Fibroblast of lung (primary cell): ENCODE measurements at regions not wholly inside any gene's neighbourhood (a gene's known extent, or its start where the extent isn't known, plus 50 kb on each side); places are given as distances from the start of the nearest gene placed in this dataset.

Experiments
- DNase-seq, 2 donors: peaks; one replicate each; pipeline versions ENCODE4 v3.0.0 to v3.0.0-alpha.2; 2010; ENCODE audit warnings: low read depth in 2 of 2
- H2AFZ ChIP-seq: 2 replicates; pipeline ENCODE4 v1.5.1; 2012; ENCODE audit warnings: low read length, control low read depth, inconsistent platforms
- H3K27ac ChIP-seq: 2 replicates; pipeline ENCODE4 v1.5.1; 2011; ENCODE audit warnings: low read length, control low read depth; ENCODE audit not compliant: insufficient read depth
- H3K27me3 ChIP-seq: 2 replicates; pipeline ENCODE4 v1.5.1; 2011; ENCODE audit warnings: mild to moderate bottlenecking, low read length; ENCODE audit not compliant: control insufficient read depth, insufficient read depth
- H3K36me3 ChIP-seq: 2 replicates; pipeline ENCODE4 v1.5.1; 2011; ENCODE audit warnings: low read length; ENCODE audit not compliant: control insufficient read depth, insufficient read depth
- H3K4me1 ChIP-seq: 2 replicates; pipeline ENCODE4 v1.5.1; 2011; ENCODE audit warnings: low read length; ENCODE audit not compliant: control insufficient read depth, insufficient read depth; ENCODE audit errors: extremely low read depth
- H3K4me2 ChIP-seq: 2 replicates; pipeline ENCODE4 v1.5.1; 2011; ENCODE audit warnings: low read length, control low read depth; ENCODE audit not compliant: insufficient read depth; ENCODE audit errors: extremely low read depth
- H3K4me3 ChIP-seq, 4 experiments: fragments of 200-600 bp in 1 of 4; sonication (generic) in 1 of 4; replicated peaks in 1 of 4; 2 replicates each; pipeline ENCODE4 v1.5.1; 2011 to 2016; ENCODE audit warnings: low read length in 4 of 4, low read depth in 3 of 4, mild to moderate bottlenecking in 3 of 4, control low read depth in 2 of 4, inconsistent platforms in 1 of 4, mixed read lengths in 1 of 4; ENCODE audit not compliant: insufficient read depth in 1 of 4; ENCODE audit errors: control extremely low read depth in 1 of 4
- H3K79me2 ChIP-seq: 2 replicates; pipeline ENCODE4 v1.5.1; 2012; ENCODE audit warnings: mild to moderate bottlenecking, low read length, inconsistent platforms; ENCODE audit not compliant: control insufficient read depth, insufficient read depth
- H3K9ac ChIP-seq: 2 replicates; pipeline ENCODE4 v1.5.1; 2011; ENCODE audit warnings: mild to moderate bottlenecking, low read length, control low read depth; ENCODE audit not compliant: insufficient read depth
- H3K9me3 ChIP-seq: 2 replicates; pipeline ENCODE4 v1.5.1; 2012; ENCODE audit warnings: low read depth, low read length; ENCODE audit not compliant: control insufficient read depth, insufficient read depth
- H4K20me1 ChIP-seq: 2 replicates; pipeline ENCODE4 v1.5.1; 2011; ENCODE audit warnings: low read length; ENCODE audit not compliant: control insufficient read depth, insufficient read depth; ENCODE audit errors: extremely low read depth
- CTCF ChIP-seq, 2 donors: IDR thresholded peaks in 1 of 2; conservative IDR thresholded peaks in 1 of 2; 1 replicate in 1 of 2; 2 replicates in 1 of 2; pipeline ENCODE4 v1.5.1; 2011 to 2012; ENCODE audit warnings: low read length in 2 of 2, control low read depth in 1 of 2, inconsistent platforms in 1 of 2, low read depth in 1 of 2, mild to moderate bottlenecking in 1 of 2
- EZH2 ChIP-seq: IDR thresholded peaks from 2 replicates; pipeline ENCODE4 v1.5.1; 2012; ENCODE audit warnings: low read length, control low read depth, mild to moderate bottlenecking; ENCODE audit errors: missing control alignments

DNA sequence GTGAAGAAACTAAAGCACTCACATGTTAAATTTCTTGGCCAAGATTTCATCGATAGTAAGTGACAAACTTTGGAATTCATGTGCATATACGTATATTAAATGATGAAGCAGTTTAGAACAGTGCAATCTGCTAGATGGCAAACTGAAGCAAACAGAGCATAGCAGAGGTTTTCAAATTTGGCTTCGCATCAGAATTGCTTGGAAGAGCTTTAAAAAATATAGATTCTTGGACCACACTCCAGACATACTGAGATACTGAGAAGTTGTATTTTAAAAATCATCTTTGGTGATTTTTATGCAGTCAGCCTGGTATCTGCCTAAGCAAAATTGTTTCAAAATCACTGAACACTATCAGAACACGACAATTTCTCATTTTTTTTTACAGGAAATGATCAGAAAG is 709.2 kb downstream of the PLA2G4A start:
- Histone ChIP-seq H3K9ac (no peak overlapping the region), H2AFZ (no peak overlapping the region), H3K27me3 (no peaks in the 10 kb centered on the region), H3K4me3 (no peak overlapping the region), H3K4me2 (no peak overlapping the region), H4K20me1 (no peaks in the 10 kb centered on the region), H3K9me3 (no peaks in the 10 kb centered on the region), H3K27ac (no peak overlapping the region), H3K36me3 (no peaks in the 10 kb centered on the region), H3K4me1 (no peaks in the 10 kb centered on the region), H3K79me2 (no peaks in the 10 kb centered on the region)
- DNase-seq: no peak
- no peak for TF ChIP-seq EZH2
- no peak for TF ChIP-seq CTCF (conservative IDR thresholded peaks at IDR 0.05 in 1 of 2, IDR thresholded peaks at IDR 0.05 in 1 of 2; ENCODE audit: low read depth in 1 of 2, low read length in 2 of 2)

DNA sequence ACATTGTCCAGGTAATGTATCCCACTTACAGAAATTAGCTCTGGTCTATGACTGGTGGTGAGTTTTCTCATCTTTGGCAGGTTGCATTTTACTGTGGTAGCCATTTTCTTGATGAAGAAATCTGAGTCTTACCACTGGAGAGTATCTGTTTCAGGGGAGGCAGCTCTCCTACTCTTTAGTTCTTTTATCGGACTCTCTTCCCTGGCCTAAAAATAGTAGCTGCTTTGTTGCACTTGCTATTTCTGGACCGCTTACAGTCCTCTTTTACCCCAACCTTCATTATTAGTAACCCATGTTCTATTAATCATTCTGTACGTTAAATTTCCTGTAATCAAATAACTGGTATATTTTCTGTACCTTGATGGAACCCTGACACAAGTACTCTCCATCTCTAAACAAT is 720.8 kb downstream of the PLA2G4A start:
- Histone ChIP-seq H3K36me3 (no peaks in the 10 kb centered on the region), H3K4me1 (no peaks in the 10 kb centered on the region), H3K27ac (no peak overlapping the region), H3K9me3 (no peaks in the 10 kb centered on the region), H2AFZ (no peak overlapping the region), H3K27me3 (no peaks in the 10 kb centered on the region), H4K20me1 (no peaks in the 10 kb centered on the region), H3K4me3 (no peak overlapping the region), H3K9ac (no peak overlapping the region), H3K79me2 (no peaks in the 10 kb centered on the region), H3K4me2 (no peak overlapping the region)
- no peak for DNase-seq
- no peak for TF ChIP-seq CTCF (conservative IDR thresholded peaks at IDR 0.05 in 1 of 2, IDR thresholded peaks at IDR 0.05 in 1 of 2; ENCODE audit: low read depth in 1 of 2, low read length in 2 of 2)
- no peak for TF ChIP-seq EZH2

DNA sequence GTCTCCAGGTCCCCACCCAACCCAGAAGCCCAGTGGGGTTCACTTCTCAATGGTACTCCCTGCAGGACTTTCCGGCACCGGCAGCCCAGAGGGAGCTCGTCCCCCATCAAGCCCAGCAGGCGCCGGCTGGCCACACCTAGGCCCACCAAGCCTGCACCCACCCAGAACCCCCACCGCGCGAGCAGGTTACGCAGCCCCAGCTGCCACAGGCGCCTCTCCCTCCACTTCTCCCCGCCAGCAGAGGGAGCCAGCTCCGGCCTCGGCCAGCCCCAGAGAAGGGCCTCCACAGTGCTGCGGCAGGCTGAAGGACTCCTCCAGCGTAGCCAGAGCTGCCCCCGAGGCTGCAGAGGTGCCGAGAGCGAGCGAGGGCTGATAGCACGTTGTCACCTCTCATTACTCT is 722.3 kb downstream of the PLA2G4A start:
- Histone ChIP-seq H3K27ac (no peak overlapping the region), H3K27me3 (no peaks in the 10 kb centered on the region), H3K36me3 (no peaks in the 10 kb centered on the region), H3K9me3 (no peaks in the 10 kb centered on the region), H3K4me2 (no peak overlapping the region), H3K4me3 (no peak overlapping the region), H2AFZ (no peak overlapping the region), H4K20me1 (no peaks in the 10 kb centered on the region), H3K9ac (no peak overlapping the region), H3K79me2 (no peaks in the 10 kb centered on the region), H3K4me1 (no peaks in the 10 kb centered on the region)
- TF ChIP-seq CTCF (conservative IDR thresholded peaks at IDR 0.05 in 1 of 2, IDR thresholded peaks at IDR 0.05 in 1 of 2; ENCODE audit: low read depth in 1 of 2, low read length in 2 of 2) (no peak), EZH2 (no peak)
- DNase-seq: no peak
